GM23338 (cell line): ENCODE measurements at regions not wholly inside any gene's neighbourhood (a gene's known extent, or its start where the extent isn't known, plus 50 kb on each side); places are given as distances from the start of the nearest gene placed in this dataset.

Experiments
- ATAC-seq: fragments of 200-7000 bp; cut with Tn5 transposase; 3 replicates; pipeline ENCODE4 v1.9.1; 2020
- DNase-seq: peaks from one replicate; pipeline ENCODE4 v3.0.0-alpha.2; 2015; ENCODE audit warnings: low spot score
- H2AFZ ChIP-seq: fragments of 200-600 bp; sonication (generic); 2 replicates; pipeline ENCODE4 v1.8.0; 2016; ENCODE audit warnings: antibody characterized with exemption, mild to moderate bottlenecking, moderate library complexity
- H3F3A ChIP-seq: fragments of 200-600 bp; sonication (generic); replicated peaks from 2 replicates; pipeline ENCODE4 v1.8.0; 2017; ENCODE audit warnings: antibody characterized with exemption, mixed run types, low read depth
- H3K27ac ChIP-seq: fragments of 200-600 bp; sonication (generic); 2 replicates; pipeline ENCODE4 v1.6.1; 2016; ENCODE audit warnings: low read depth
- H3K27me3 ChIP-seq: fragments of 200-600 bp; sonication (generic); 2 replicates; pipeline ENCODE4 v1.8.0; 2016; ENCODE audit warnings: mild to moderate bottlenecking, mixed run types, moderate library complexity; ENCODE audit not compliant: insufficient read depth
- H3K36me3 ChIP-seq: fragments of 200-600 bp; sonication (generic); 2 replicates; pipeline ENCODE4 v1.8.0; 2016; ENCODE audit warnings: mild to moderate bottlenecking; ENCODE audit not compliant: insufficient read depth
- H3K4me1 ChIP-seq: fragments of 200-600 bp; sonication (generic); 2 replicates; pipeline ENCODE4 v1.8.0; 2016; ENCODE audit warnings: mild to moderate bottlenecking, moderate library complexity; ENCODE audit not compliant: insufficient read depth
- H3K4me2 ChIP-seq: fragments of 200-600 bp; sonication (generic); 2 replicates; pipeline ENCODE4 v1.7.1; 2017; ENCODE audit warnings: mixed run types
- H3K4me3 ChIP-seq: fragments of 200-600 bp; sonication (generic); 2 replicates; pipeline ENCODE4 v1.6.1; 2016; ENCODE audit warnings: mixed run types
- H3K79me2 ChIP-seq: fragments of 200-600 bp; sonication (generic); replicated peaks from 2 replicates; pipeline ENCODE4 v1.8.0; 2017; ENCODE audit warnings: mild to moderate bottlenecking; ENCODE audit not compliant: insufficient read depth
- H3K9me2 ChIP-seq: fragments of 200-600 bp; sonication (generic); 2 replicates; pipeline ENCODE4 v1.8.0; 2017; ENCODE audit not compliant: insufficient read depth
- H4K20me1 ChIP-seq: fragments of 200-600 bp; sonication (generic); replicated peaks from 2 replicates; pipeline ENCODE4 v1.8.0; 2017; ENCODE audit warnings: mild to moderate bottlenecking; ENCODE audit not compliant: insufficient read depth
- H3K27ac Mint-ChIP-seq: 2 replicates; pipeline ENCODE4 v1.8.0; 2020; ENCODE audit warnings: inconsistent platforms, mild to moderate bottlenecking, moderate library complexity, mixed read lengths
- H3K27me3 Mint-ChIP-seq: 3 replicates; pipeline ENCODE4 v1.8.0; 2022; ENCODE audit warnings: low read depth, mild to moderate bottlenecking, moderate library complexity, mixed read lengths, inconsistent platforms; ENCODE audit not compliant: insufficient read depth, poor library complexity
- H3K36me3 Mint-ChIP-seq: 3 replicates; pipeline ENCODE4 v1.8.0; 2021; ENCODE audit warnings: low read depth, mild to moderate bottlenecking, inconsistent platforms, moderate library complexity, mixed read lengths
- H3K4me1 Mint-ChIP-seq: 3 replicates; pipeline ENCODE4 v1.8.0; 2020; ENCODE audit warnings: mild to moderate bottlenecking, inconsistent platforms, mixed read lengths
- H3K4me3 Mint-ChIP-seq: 3 replicates; pipeline ENCODE4 v1.8.0; 2021; ENCODE audit warnings: moderate library complexity, mild to moderate bottlenecking, inconsistent platforms, mixed read lengths
- H3K9me3 Mint-ChIP-seq: 3 replicates; pipeline ENCODE4 v1.8.0; 2020; ENCODE audit warnings: moderate library complexity, mild to moderate bottlenecking, inconsistent platforms, mixed read lengths
- EZH2 ChIP-seq: fragments of 200-600 bp; sonication (generic); IDR thresholded peaks from one replicate; pipeline ENCODE4 v1.8.0; 2017; ENCODE audit warnings: antibody characterized with exemption, mild to moderate bottlenecking, low read depth; ENCODE audit not compliant: unreplicated experiment
- EZH2phosphoT487 ChIP-seq: fragments of 200-600 bp; sonication (generic); IDR thresholded peaks from one replicate; pipeline ENCODE4 v1.8.1; 2018; ENCODE audit warnings: antibody characterized with exemption; ENCODE audit not compliant: unreplicated experiment
- JUNB ChIP-seq: IDR thresholded peaks from one replicate; pipeline ENCODE4 v1.6.1; 2016; ENCODE audit warnings: antibody characterized with exemption; ENCODE audit not compliant: unreplicated experiment
- STAT1 ChIP-seq: IDR thresholded peaks from one replicate; pipeline ENCODE4 v1.6.1; 2016; ENCODE audit warnings: antibody characterized with exemption; ENCODE audit not compliant: unreplicated experiment
- ZNF114 ChIP-seq: fragments of 250-450 bp; sonication (Bioruptor Pico); IDR thresholded peaks from 2 replicates; pipeline ENCODE4 v1.5.0; 2020; ENCODE audit warnings: mild to moderate bottlenecking, moderate library complexity
- ZNF331 ChIP-seq: fragments of 250-450 bp; sonication (Bioruptor Pico); IDR thresholded peaks from 2 replicates; pipeline ENCODE4 v1.5.0; 2020; ENCODE audit warnings: low read depth, mild to moderate bottlenecking, moderate library complexity
- ZNF462 ChIP-seq: fragments of 250-450 bp; sonication (Bioruptor Pico); IDR thresholded peaks from 2 replicates; pipeline ENCODE4 v1.5.0; 2020; ENCODE audit warnings: mild to moderate bottlenecking, moderate library complexity
- TF ChIP-seq, protein P1 (sequence below), 2 experiments: fragments of 200-600 bp in 1 of 2; sonication (generic) in 1 of 2; conservative IDR thresholded peaks; 2 replicates each; pipeline versions ENCODE4 v1.5.1 to v1.6.1; 2016 to 2017; ENCODE audit warnings: antibody characterized with exemption in 2 of 2, low read depth in 2 of 2, mild to moderate bottlenecking in 2 of 2, moderate library complexity in 1 of 2

DNA sequence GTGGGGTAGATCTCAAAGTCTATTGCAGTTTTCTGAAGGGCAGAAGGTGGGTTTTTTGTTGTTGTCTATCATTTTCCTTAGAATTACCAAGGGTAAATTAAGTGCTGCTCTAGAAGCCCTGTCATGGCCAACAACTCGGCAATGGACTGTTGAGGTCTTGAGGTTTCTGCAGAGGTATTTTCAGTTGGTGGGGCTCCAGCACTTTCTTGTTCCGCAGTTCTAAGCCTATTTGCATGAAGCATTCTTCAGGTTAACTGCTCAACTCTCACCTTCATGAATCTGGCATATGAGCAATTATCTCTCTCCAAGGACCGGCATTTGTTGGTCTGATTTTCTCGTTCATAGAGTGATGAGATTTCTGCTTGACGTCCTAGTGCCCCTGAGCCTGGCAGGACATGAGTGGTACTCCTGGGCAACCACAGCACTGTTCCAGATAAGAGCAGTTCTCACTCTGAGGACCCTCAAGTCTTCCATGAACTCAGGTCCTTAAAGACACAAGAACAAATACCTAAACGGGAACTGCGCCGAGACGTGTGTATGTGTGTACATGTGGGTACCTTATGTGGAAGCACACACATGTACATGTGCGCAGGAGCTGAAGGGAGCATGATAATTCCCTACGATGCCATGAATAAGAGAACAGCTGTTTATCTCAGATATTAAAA is 544.5 kb downstream of the CSNK1G3 start (continued):
- TF ChIP-seq ZNF462 (CRISPR knock-in tag) (no peak), ZNF114 (CRISPR knock-in tag) (no peak), ZNF331 (no peak)
- TF ChIP-seq, protein P1, sequence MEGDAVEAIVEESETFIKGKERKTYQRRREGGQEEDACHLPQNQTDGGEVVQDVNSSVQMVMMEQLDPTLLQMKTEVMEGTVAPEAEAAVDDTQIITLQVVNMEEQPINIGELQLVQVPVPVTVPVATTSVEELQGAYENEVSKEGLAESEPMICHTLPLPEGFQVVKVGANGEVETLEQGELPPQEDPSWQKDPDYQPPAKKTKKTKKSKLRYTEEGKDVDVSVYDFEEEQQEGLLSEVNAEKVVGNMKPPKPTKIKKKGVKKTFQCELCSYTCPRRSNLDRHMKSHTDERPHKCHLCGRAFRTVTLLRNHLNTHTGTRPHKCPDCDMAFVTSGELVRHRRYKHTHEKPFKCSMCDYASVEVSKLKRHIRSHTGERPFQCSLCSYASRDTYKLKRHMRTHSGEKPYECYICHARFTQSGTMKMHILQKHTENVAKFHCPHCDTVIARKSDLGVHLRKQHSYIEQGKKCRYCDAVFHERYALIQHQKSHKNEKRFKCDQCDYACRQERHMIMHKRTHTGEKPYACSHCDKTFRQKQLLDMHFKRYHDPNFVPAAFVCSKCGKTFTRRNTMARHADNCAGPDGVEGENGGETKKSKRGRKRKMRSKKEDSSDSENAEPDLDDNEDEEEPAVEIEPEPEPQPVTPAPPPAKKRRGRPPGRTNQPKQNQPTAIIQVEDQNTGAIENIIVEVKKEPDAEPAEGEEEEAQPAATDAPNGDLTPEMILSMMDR (conservative IDR thresholded peaks at IDR 0.05; ENCODE audit: low read depth in 2 of 2), result no peak

GRCh38 chr5:124055751-124056150 is 543.8 kb downstream of the CSNK1G3 start:
- H3K4me3 Mint-ChIP-seq, result no peak overlapping the region
- Histone ChIP-seq H3K9me2 (no peaks in the 10 kb centered on the region), H3K4me2 (no peak overlapping the region), H3K4me1 (no peaks in the 10 kb centered on the region), H3K79me2 (no peaks in the 10 kb centered on the region), H3K27ac (no peak overlapping the region), H4K20me1 (no peaks in the 10 kb centered on the region), H3K4me3 (no peak overlapping the region), H3K27me3 (no peaks in the 10 kb centered on the region), H2AFZ (no peak overlapping the region), H3F3A (no peaks in the 10 kb centered on the region), H3K36me3 (no peaks in the 10 kb centered on the region)
- DNase-seq, result no peak
- no peak for ATAC-seq
- H3K27me3 Mint-ChIP-seq, result no peaks in the 10 kb centered on the region
- no peaks in the 10 kb centered on the region for H3K9me3 Mint-ChIP-seq
- no peaks in the 10 kb centered on the region for H3K36me3 Mint-ChIP-seq
- no peak overlapping the region for H3K27ac Mint-ChIP-seq
- H3K4me1 Mint-ChIP-seq, result no peaks in the 10 kb centered on the region
- TF ChIP-seq ZNF114 (CRISPR knock-in tag) (no peak), JUNB (no peak), EZH2phosphoT487 (no peak), EZH2 (no peak), ZNF462 (CRISPR knock-in tag) (no peak), STAT1 (no peak)
